ENCODE measurements at regions not wholly inside any gene's neighbourhood (a gene's known extent, or its start where the extent isn't known, plus 50 kb on each side); places are given as distances from the start of the nearest gene placed in this dataset.

GRCh38 chr9:88604836-88605511, 70.0 kb downstream of the NXNL2 start:
- no peak for TF ChIP-seq MAFK (IDR thresholded peaks at IDR 0.05; ENCODE audit: low read depth, low read length)
- TF ChIP-seq MXI1 (IDR thresholded peaks at IDR 0.05; ENCODE audit: borderline replicate concordance, low read depth, low read length) = no peak
- TF ChIP-seq FOS (IDR thresholded peaks at IDR 0.05; ENCODE audit: low read depth, low read length) = no peak
- TF ChIP-seq SMC3 (IDR thresholded peaks at IDR 0.05; ENCODE audit: low read depth, low read length) = no peak
- no peak for TF ChIP-seq RFX5 (IDR thresholded peaks at IDR 0.05; ENCODE audit: low read depth, low read length)
- TF ChIP-seq CTCF (conservative IDR thresholded peaks at IDR 0.05; ENCODE audit: low read depth, low read length) = no peak
- ChIA-PET CTCF (interaction anchor here (0.6 kb wide), 1 partner anchor 46 kb away, joined by 3 read pairs; no protein-coding TSS in a partner anchor), POLR2A (ENCODE audit: unreplicated experiment) (no interaction called here)
- Histone ChIP-seq H3K4me1 (ENCODE audit: control insufficient read depth, insufficient read depth, low read length) (no peaks in the 10 kb centered on the region), H3K23ac (ENCODE audit: low read depth, low read length) (no peak overlapping the region), H3K9me3 (ENCODE audit: control insufficient read depth, insufficient read depth, low read length) (no peaks in the 10 kb centered on the region), H3K14ac (replicated peaks; ENCODE audit: low read depth, low read length) (no peak overlapping the region), H2BK5ac (ENCODE audit: low read depth, low read length, poor library complexity, severe bottlenecking) (no peak overlapping the region), H2AK9ac (replicated peaks; ENCODE audit: low read depth, low read length, poor library complexity) (no peak overlapping the region), H2AFZ (replicated peaks; ENCODE audit: low read length, poor library complexity) (no peak overlapping the region), H3K56ac (ENCODE audit: extremely low read depth, insufficient read depth, low read length) (no peak overlapping the region), H2BK120ac (ENCODE audit: low read depth, low read length) (no peak overlapping the region), H4K5ac (ENCODE audit: low read depth, low read length) (no peak overlapping the region), H3K36me3 (ENCODE audit: control insufficient read depth, insufficient read depth, low read length) (no peaks in the 10 kb centered on the region), H3K27me3 (ENCODE audit: control insufficient read depth, insufficient read depth, low read length) (no peaks in the 10 kb centered on the region), H3K27ac (ENCODE audit: insufficient read depth, low read length) (no peak overlapping the region), H3K4ac (ENCODE audit: low read depth, low read length) (no peak overlapping the region), H4K91ac (ENCODE audit: insufficient read depth, low read depth, low read length) (no peak overlapping the region), H3K79me1 (ENCODE audit: low read depth in 1 of 2, low read length in 2 of 2) (no peaks in the 10 kb centered on the region), H2BK20ac (ENCODE audit: low read depth, low read length) (no peak overlapping the region), H3K4me2 (ENCODE audit: low read depth, low read length) (no peak overlapping the region), H4K20me1 (ENCODE audit: insufficient read depth, low read length) (no peaks in the 10 kb centered on the region), H3K4me3 (ENCODE audit: insufficient read depth, low read depth, low read length) (no peak overlapping the region), H4K8ac (ENCODE audit: low read depth in 2 of 2, low read length in 2 of 2) (no peak overlapping the region), H3K9me1 (ENCODE audit: insufficient read depth, low read length) (no peaks in the 10 kb centered on the region), H3K18ac (ENCODE audit: low read depth, low read length) (peak overlapping the region; percentile 12; the same call in 1 of the 2 replicates), H3K9ac (ENCODE audit: low read depth, low read length) (no peak overlapping the region), H2BK15ac (ENCODE audit: low read depth, low read length) (no peak overlapping the region), H2AK5ac (ENCODE audit: low read depth, low read length) (no peak overlapping the region; the same call in 1 of the 2 replicates)
- WGBS, 2 experiments (ENCODE audit: extremely low coverage in 2 of 2, insufficient read length in 1 of 2) = no CpG with 5 or more reads among the region's 3 CpGs
- dilution Hi-C loops (cut with HindIII; ENCODE audit: low sequenced_read_pairs, unreplicated experiment) = no loop called here
- ATAC-seq (ENCODE audit: low read depth) (no peak), DNase-seq (no peak)
- intact Hi-C loops (cut with micrococcal nuclease) = no loop called here
- no TSS peak for BruUV-seq (replicated peaks)
- in situ Hi-C loops (cut with MboI; ENCODE audit: low sequenced_read_pairs) = no loop called here

All from IMR-90 (cell line).